ENCODE measurements at regions not wholly inside any gene's neighbourhood (a gene's known extent, or its start where the extent isn't known, plus 50 kb on each side); places are given as distances from the start of the nearest gene placed in this dataset.

- TF ChIP-seq, protein P1, sequence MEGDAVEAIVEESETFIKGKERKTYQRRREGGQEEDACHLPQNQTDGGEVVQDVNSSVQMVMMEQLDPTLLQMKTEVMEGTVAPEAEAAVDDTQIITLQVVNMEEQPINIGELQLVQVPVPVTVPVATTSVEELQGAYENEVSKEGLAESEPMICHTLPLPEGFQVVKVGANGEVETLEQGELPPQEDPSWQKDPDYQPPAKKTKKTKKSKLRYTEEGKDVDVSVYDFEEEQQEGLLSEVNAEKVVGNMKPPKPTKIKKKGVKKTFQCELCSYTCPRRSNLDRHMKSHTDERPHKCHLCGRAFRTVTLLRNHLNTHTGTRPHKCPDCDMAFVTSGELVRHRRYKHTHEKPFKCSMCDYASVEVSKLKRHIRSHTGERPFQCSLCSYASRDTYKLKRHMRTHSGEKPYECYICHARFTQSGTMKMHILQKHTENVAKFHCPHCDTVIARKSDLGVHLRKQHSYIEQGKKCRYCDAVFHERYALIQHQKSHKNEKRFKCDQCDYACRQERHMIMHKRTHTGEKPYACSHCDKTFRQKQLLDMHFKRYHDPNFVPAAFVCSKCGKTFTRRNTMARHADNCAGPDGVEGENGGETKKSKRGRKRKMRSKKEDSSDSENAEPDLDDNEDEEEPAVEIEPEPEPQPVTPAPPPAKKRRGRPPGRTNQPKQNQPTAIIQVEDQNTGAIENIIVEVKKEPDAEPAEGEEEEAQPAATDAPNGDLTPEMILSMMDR (conservative IDR thresholded peaks at IDR 0.05 in 1 of 2, IDR thresholded peaks at IDR 0.05 in 1 of 2; ENCODE audit: low read depth in 1 of 2, low read length in 2 of 2), result no peak
- no peak for TF ChIP-seq EZH2 (IDR thresholded peaks at IDR 0.05; ENCODE audit: low read length, missing control alignments)
Observed at GRCh38 chr2:129892360-129892759, 87.1 kb upstream of the RAB6C start.
